Neural progenitor cell (in vitro differentiated cells): ENCODE measurements at regions not wholly inside any gene's neighbourhood (a gene's known extent, or its start where the extent isn't known, plus 50 kb on each side); places are given as distances from the start of the nearest gene placed in this dataset.
"Not testable (repeated sequence)": the region's sequence is repeated elsewhere in the genome, so short reads cannot be mapped to it uniquely, and the experiment has no call there.

Experiments used
- CTCF ChIP-seq: fragments of 200-600 bp; sonication (generic); IDR thresholded peaks from 2 replicates; pipeline ENCODE4 v1.5.1; 2017; ENCODE audit warnings: antibody characterized with exemption, mild to moderate bottlenecking
- EZH2 ChIP-seq: fragments of 200-600 bp; sonication (generic); IDR thresholded peaks from 2 replicates; pipeline ENCODE4 v1.6.1; 2017; ENCODE audit warnings: antibody characterized with exemption, mild to moderate bottlenecking, moderate library complexity
- EZH2phosphoT487 ChIP-seq: fragments of 200-600 bp; sonication (generic); IDR thresholded peaks from 2 replicates; pipeline ENCODE4 v1.6.1; 2017; ENCODE audit warnings: antibody characterized with exemption

GRCh38 chr17:20654114-20654513, 74.6 kb downstream of the CDRT15L2 start:
- TF ChIP-seq CTCF, EZH2, EZH2phosphoT487: not testable (repeated sequence)
